ENCODE measurements at regions not wholly inside any gene's neighbourhood (a gene's known extent, or its start where the extent isn't known, plus 50 kb on each side); places are given as distances from the start of the nearest gene placed in this dataset.
"Not testable (repeated sequence)": the region's sequence is repeated elsewhere in the genome, so short reads cannot be mapped to it uniquely, and the experiment has no call there.

GRCh38 chr5:131005963-131006684, 158.9 kb downstream of the HINT1 start:
- no peak for DNase-seq (ENCODE audit: low read depth in 2 of 2)

- DNase-seq (ENCODE audit: low read depth in 2 of 2) = no peak
These were observed 163.5 kb downstream of the HINT1 start for GRCh38 chr5:131001507-131001906.

GRCh38 chr5:131000289-131000688, 164.8 kb downstream of the HINT1 start:
- no peak for DNase-seq (ENCODE audit: low read depth in 2 of 2)

GRCh38 chr5:130996720-130997119, 168.3 kb downstream of the HINT1 start:
- not testable (repeated sequence) for DNase-seq (ENCODE audit: low read depth in 2 of 2)

GRCh38 chr5:130995851-130996250, 169.2 kb downstream of the HINT1 start:
- no peak for DNase-seq (ENCODE audit: low read depth in 2 of 2)

GRCh38 chr5:130995254-130995515, 169.9 kb downstream of the HINT1 start:
- DNase-seq (ENCODE audit: low read depth in 2 of 2) = no peak

GRCh38 chr5:130994496-130995253, 170.4 kb downstream of the HINT1 start:
- no peak for DNase-seq (ENCODE audit: low read depth in 2 of 2)

- DNase-seq (ENCODE audit: low read depth in 2 of 2) = no peak
These were observed 172.4 kb downstream of the HINT1 start for GRCh38 chr5:130992621-130993020.

- no peak for DNase-seq (ENCODE audit: low read depth in 2 of 2)
These were observed 173.0 kb downstream of the HINT1 start for GRCh38 chr5:130992095-130992494.

- DNase-seq (ENCODE audit: low read depth in 2 of 2) = no peak
These were observed 179.3 kb downstream of the HINT1 start for GRCh38 chr5:130985776-130986175.

GRCh38 chr5:130981663-130982062, 183.4 kb downstream of the HINT1 start:
- no peak for DNase-seq (ENCODE audit: low read depth in 2 of 2)

GRCh38 chr5:130978475-130978874, 186.6 kb downstream of the HINT1 start:
- DNase-seq (ENCODE audit: low read depth in 2 of 2) = no peak

GRCh38 chr5:130976493-130976892, 188.6 kb downstream of the HINT1 start:
- no peak for DNase-seq (ENCODE audit: low read depth in 2 of 2)

- no peak for DNase-seq (ENCODE audit: low read depth in 2 of 2)
These were observed 189.2 kb downstream of the HINT1 start for GRCh38 chr5:130975847-130976246.

GRCh38 chr5:130975299-130975698, 189.8 kb downstream of the HINT1 start:
- no peak for DNase-seq (ENCODE audit: low read depth in 2 of 2)

GRCh38 chr5:130974021-130974683, 190.9 kb downstream of the HINT1 start:
- DNase-seq (ENCODE audit: low read depth in 2 of 2) = no peak

- no peak for DNase-seq (ENCODE audit: low read depth in 2 of 2)
These were observed 198.0 kb downstream of the HINT1 start for GRCh38 chr5:130966990-130967525.

GRCh38 chr5:130965920-130966319, 199.1 kb downstream of the HINT1 start:
- no peak for DNase-seq (ENCODE audit: low read depth in 2 of 2)

GRCh38 chr5:130965360-130965759, 199.7 kb downstream of the HINT1 start:
- DNase-seq (ENCODE audit: low read depth in 2 of 2) = no peak

GRCh38 chr5:130964231-130965202, 200.5 kb downstream of the HINT1 start:
- DNase-seq (ENCODE audit: low read depth in 2 of 2) = no peak

GRCh38 chr5:130963798-130964197, 201.3 kb downstream of the HINT1 start:
- no peak for DNase-seq (ENCODE audit: low read depth in 2 of 2)

GRCh38 chr5:130957151-130957550, 207.9 kb downstream of the HINT1 start:
- DNase-seq (ENCODE audit: low read depth in 2 of 2) = no peak

Measured in stimulated activated CD8-positive, alpha-beta memory T cell treated with anti-CD3 and anti-CD28 coated beads, Interleukin-15, amount 100 ng/mL, for 4 hours (primary cell).